SK-MEL-5 (cell line): ENCODE measurements at regions not wholly inside any gene's neighbourhood (a gene's known extent, or its start where the extent isn't known, plus 50 kb on each side); places are given as distances from the start of the nearest gene placed in this dataset.

ENCODE experiments used
- DNase-seq: peaks from one replicate; pipeline ENCODE4 v3.0.0-alpha.2; 2016; ENCODE audit warnings: low read depth, low spot score
- in situ Hi-C: cut with HindIII; loops from 2 replicates; pipeline ENCODE4 v1.10.0; 2016; ENCODE audit warnings: low sequenced_read_pairs, high pct_unique_total_duplicates, low pct_unique_long_range_greater_than_20kb

DNA sequence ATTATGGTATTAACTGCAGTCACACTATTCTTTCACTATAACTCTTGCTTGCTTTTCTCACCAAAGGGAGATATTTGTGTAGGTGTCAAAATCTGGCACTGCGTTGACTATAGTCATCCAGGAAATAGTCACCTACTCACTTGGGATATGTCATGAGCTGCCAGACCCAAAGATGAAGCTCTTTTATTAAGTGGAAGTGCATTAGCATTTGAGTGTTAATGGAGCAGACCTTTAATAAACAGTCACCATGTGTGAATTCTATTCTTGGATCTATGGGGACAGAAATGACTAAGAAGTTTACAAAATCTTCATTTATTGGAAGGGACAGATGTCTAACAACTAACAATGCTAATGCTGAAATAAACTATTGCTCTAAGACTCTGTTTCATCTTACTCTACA lies 130.1 kb upstream of the NEDD9 start:
- in situ Hi-C loops, result no loop called here
- no peak for DNase-seq

DNA sequence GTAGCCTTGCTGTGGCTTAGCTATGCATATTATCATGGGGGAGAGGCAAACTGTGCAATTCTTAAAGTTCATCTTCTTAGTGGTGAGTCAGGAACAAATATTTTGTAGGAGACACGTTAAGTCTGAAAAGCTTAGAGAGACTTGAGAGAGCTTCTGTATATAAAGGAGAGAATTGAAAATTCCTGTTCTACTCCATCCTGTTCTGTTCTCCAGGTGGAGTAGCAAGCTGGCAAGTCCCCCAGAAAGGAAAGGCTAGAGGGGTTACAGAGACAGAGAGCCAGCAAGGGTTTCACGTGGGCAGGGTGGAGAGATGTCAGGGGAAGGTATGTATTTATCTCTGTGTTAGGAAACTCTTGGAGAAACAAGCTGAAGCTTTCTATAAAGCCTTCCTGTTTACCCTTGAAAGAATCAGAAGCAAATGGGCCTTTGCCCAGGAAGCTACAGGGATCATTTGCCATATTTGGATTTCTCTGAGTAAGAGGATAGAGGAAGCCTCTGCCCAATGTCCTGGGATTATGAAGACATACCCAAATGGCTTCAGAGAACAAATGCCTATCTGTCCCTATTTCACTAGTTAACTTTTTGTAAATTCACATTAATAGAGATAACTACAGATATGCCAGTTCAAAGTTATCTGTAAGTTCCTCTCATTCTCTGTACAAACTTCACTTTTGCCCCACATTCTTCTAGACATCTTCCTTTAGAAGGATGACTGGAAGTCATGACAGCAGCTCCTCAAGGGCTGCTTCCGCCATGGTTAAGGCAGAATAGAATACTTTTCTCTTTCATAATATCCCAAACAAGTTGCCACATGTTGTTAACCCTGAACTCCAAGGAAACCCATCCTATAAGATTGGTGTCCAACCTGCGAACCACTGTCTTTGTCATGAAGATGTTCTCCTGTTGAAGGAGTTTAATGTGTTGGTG lies 126.7 kb upstream of the NEDD9 start:
- in situ Hi-C loops, result no loop called here
- no peak for DNase-seq

DNA sequence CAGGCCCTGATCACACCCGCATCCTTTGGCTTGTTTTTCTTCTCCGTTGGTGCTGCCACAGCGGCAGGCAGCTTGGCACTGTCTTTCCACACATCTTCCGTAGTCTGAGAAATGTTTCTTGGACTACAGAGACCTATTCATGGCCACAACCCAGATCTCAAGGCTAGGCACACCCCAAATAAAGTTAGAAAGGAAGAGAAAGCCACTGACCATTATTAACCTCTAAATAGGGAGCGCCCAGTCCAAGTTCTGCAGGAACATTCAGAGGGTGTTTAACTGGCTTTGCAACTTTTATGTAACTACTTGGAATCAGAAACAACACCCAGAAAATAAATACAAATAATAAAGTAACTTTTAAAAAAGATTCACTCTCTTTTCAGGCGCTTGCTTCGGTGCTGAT lies 124.8 kb upstream of the NEDD9 start:
- no peak for DNase-seq
- in situ Hi-C loops, result no loop called here

GRCh38 chr6:11356404-11357155 lies 124.1 kb upstream of the NEDD9 start:
- in situ Hi-C loops, result no loop called here

GRCh38 chr6:11353921-11354389 lies 121.5 kb upstream of the NEDD9 start:
- no peak for DNase-seq
- in situ Hi-C loops, result no loop called here

More at GRCh38 chr6:11356404-11357155, 124.1 kb upstream of the NEDD9 start:
- DNase-seq, result no peak

DNA sequence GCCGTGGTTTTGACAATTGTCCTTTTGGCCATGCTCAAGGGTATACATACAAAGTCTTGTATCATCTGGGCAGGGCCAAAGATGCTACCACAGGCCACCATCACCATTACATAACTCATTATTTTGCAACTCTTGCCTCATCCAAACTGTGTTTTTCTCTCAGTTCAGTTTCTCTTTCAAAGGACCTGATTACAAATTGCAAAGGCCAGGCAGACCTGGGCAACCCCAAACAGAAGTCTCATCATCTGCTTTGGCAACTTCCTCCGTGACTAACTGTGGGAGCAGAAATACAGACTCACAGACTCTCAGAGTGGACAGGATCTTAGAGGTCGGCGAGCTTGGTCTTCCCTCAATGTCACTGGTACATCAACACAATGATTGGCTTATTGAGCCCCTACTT lies 117.8 kb upstream of the NEDD9 start:
- in situ Hi-C loops, result no loop called here
- DNase-seq, result no peak

DNA sequence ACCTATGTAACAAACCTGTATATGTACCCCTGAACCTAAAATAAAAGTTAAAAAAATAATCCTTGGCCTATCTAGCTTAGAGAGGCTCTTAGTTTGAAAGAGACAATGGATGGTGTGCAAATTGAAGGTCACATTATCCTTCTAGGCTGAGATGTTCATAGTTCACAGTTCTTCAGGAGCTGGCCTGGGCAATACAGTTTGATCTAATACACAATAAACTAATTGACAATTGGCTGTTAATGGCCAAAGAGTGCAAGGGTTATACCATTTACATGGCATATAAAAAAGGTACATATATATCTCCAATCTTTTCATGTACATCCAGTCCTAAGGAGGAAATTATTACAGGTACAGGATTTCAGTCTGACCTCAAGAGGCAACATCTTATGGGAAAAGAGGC lies 117.4 kb upstream of the NEDD9 start:
- in situ Hi-C loops, result no loop called here
- no peak for DNase-seq

DNA sequence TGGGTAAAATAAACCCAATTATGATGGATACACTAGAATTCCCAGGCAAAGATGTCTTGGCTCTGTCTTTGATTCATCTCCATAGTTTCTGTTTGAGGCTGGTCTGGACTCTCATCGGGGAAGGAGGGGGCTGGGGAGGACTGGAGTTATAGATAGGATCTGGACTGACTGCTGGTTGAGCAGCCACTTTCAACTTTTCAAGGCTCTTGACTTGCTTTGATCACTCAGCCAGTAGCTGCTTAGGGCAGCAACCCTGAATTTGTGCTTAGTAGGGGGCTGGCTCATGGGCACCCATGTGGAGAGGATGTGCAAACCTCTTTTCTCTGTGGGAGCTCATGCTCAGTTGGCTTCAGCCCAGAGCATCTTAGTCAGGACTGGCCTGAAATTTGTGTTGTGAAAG lies 114.0 kb upstream of the NEDD9 start:
- no peak for DNase-seq
- in situ Hi-C loops, result no loop called here

- in situ Hi-C loops, result no loop called here
- no peak for DNase-seq
Observed at GRCh38 chr6:11345536-11345935, 113.1 kb upstream of the NEDD9 start.

DNA sequence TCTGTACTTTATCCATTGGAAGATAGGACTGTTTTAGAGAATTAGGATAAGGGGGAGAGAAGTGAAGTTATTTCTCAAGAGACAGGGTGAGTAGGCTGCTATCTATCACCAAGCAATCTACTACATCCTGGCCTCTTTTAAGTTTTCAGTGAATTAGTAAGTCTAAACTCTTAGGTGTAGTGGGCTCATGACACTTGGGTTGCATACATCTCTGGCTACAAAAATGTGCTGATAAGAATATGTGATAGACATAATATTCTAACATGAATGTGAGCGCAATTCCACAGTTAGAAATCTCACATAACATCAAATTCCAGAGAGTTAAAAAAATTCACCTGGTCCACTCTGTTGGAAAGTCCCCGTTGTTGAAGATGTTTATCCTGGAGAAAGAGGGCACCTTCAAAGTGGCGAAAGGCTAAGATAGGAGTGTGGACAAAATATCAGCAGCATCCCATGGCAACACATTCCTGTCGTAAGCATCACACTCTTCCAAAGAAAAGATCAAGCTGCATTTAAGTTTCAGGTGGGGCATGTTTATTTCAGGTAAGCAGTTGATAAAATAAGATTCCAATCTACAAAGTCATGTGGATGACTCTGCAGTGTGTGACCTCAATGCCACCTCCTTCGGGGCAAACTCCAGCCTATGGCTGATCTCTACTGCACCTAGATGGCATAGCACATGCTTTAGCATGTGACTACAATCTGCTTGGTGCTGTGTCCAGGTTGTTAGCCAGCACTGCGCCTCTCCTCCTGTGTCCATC lies 111.7 kb upstream of the NEDD9 start:
- DNase-seq, result no peak
- in situ Hi-C loops, result no loop called here

DNA sequence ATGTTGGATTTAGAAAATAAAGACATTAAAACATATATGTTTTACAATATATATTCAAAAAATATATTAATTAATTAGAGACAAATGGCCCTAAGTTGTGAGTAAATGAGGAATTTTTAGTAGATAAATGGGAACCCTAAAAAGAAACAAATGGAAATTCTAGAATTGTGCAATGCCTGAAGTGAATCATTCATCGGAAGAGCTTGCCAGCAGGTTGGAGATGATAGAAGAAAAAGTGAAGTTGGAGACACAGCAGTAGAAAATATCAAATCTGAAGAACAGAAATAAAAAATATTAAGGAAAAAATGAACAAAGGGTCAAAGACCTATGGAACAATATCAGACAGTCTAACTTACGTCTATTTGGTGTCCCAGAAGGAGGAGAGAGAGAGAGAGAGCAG lies 109.4 kb upstream of the NEDD9 start:
- DNase-seq, result no peak
- in situ Hi-C loops, result no loop called here

- in situ Hi-C loops, result no loop called here
- DNase-seq, result no peak
Observed at GRCh38 chr6:11341303-11341702, 108.8 kb upstream of the NEDD9 start.

GRCh38 chr6:11339380-11339779 lies 106.9 kb upstream of the NEDD9 start:
- in situ Hi-C loops, result no loop called here
- no peak for DNase-seq

DNA sequence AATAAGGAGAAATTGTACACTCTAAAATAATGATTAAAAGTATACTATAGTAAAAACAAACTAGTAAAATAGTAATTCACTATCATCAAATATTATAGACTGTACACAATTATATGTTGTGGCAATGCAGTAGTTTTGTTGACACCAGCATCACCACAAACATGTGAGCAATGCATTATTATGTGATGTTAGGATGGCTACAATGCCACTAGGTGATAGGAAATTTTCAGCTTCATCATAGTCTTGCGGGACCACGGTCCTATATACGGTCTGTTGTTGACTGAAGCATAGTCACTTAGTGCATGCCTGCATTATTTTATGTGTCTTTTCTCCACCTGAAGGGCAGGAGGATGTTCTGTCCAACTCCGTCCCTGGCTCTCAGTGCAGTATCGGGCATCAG lies 104.8 kb upstream of the NEDD9 start:
- DNase-seq, result no peak
- in situ Hi-C loops, result no loop called here

- DNase-seq, result no peak
- in situ Hi-C loops, result no loop called here
Observed at GRCh38 chr6:11335826-11336225, 103.4 kb upstream of the NEDD9 start.

GRCh38 chr6:11333132-11333849 lies 100.8 kb upstream of the NEDD9 start:
- in situ Hi-C loops, result no loop called here

DNA sequence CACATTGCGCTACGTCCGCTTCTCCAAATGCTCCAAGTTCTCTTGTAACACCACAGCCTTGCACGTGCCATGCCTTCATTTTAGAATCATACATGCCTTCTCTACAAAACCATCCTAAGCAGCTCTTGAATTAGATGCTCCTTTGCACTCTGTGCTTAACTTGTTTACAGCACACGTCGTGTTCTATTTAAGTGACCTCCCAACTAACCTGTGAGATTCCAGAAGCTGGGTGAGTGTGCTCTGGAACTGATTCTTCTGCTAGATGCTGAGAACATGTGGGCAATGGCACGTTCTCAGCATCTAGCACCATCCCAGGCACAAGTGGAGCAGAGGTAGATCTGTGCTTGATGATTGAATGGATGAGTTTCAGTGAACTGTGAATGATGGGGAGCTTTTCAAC lies 100.0 kb upstream of the NEDD9 start:
- in situ Hi-C loops, result no loop called here
- no peak for DNase-seq

More at GRCh38 chr6:11333132-11333849, 100.8 kb upstream of the NEDD9 start:
- DNase-seq, result no peak
